ENCODE measurements at regions not wholly inside any gene's neighbourhood (a gene's known extent, or its start where the extent isn't known, plus 50 kb on each side); places are given as distances from the start of the nearest gene placed in this dataset.
A peak's percentile ranks its signal among the peaks of the same experiment; 100 is the strongest.
"Not testable (repeated sequence)": the region's sequence is repeated elsewhere in the genome, so short reads cannot be mapped to it uniquely, and the experiment has no call there.

- not testable (repeated sequence) for DNase-seq
These were observed 51.4 kb upstream of the INPP4B start for GRCh38 chr4:142897518-142897917.

GRCh38 chr4:142900622-142901021 is 54.5 kb upstream of the INPP4B start:
- no peak for DNase-seq

GRCh38 chr4:142901166-142901662 is 55.1 kb upstream of the INPP4B start:
- DNase-seq: no peak

GRCh38 chr4:142903617-142904016 is 57.5 kb upstream of the INPP4B start:
- DNase-seq: not testable (repeated sequence)

GRCh38 chr4:142909908-142910307 is 63.8 kb upstream of the INPP4B start:
- no peak for DNase-seq

- no peak for DNase-seq
These were observed 66.9 kb upstream of the INPP4B start for GRCh38 chr4:142913034-142913433.

GRCh38 chr4:142913461-142914030 is 67.4 kb upstream of the INPP4B start:
- DNase-seq: no peak

- DNase-seq: no peak
These were observed 71.6 kb upstream of the INPP4B start for GRCh38 chr4:142917678-142918077.

GRCh38 chr4:142922720-142923119 is 76.6 kb upstream of the INPP4B start:
- no peak for DNase-seq

GRCh38 chr4:142923619-142924018 is 77.5 kb upstream of the INPP4B start:
- no peak for DNase-seq

- no peak for DNase-seq
These were observed 79.1 kb upstream of the INPP4B start for GRCh38 chr4:142925161-142925560.

- no peak for DNase-seq
These were observed 81.6 kb upstream of the INPP4B start for GRCh38 chr4:142927721-142928120.

GRCh38 chr4:142929526-142929925 is 83.4 kb upstream of the INPP4B start:
- no peak for DNase-seq

- DNase-seq: no peak
These were observed 87.1 kb upstream of the INPP4B start for GRCh38 chr4:142933207-142933606.

- DNase-seq: peak; percentile 21
These were observed 94.6 kb upstream of the INPP4B start for GRCh38 chr4:142940425-142941330.

- DNase-seq: no peak
These were observed 98.5 kb upstream of the INPP4B start for GRCh38 chr4:142944565-142944964.

GRCh38 chr4:142952821-142953580 is 106.9 kb upstream of the INPP4B start:
- no peak for DNase-seq

GRCh38 chr4:142954415-142954814 is 108.3 kb upstream of the INPP4B start:
- no peak for DNase-seq

- no peak for DNase-seq
These were observed 109.4 kb upstream of the INPP4B start for GRCh38 chr4:142955501-142955900.

- no peak for DNase-seq
These were observed 113.1 kb upstream of the INPP4B start for GRCh38 chr4:142959173-142959572.

GRCh38 chr4:142960126-142960525 is 114.0 kb upstream of the INPP4B start:
- no peak for DNase-seq

GRCh38 chr4:142960867-142961644 is 115.0 kb upstream of the INPP4B start:
- no peak for DNase-seq

- no peak for DNase-seq
These were observed 115.8 kb upstream of the INPP4B start for GRCh38 chr4:142961866-142962265.
